GM21529 (cell line): ENCODE measurements at regions not wholly inside any gene's neighbourhood (a gene's known extent, or its start where the extent isn't known, plus 50 kb on each side); places are given as distances from the start of the nearest gene placed in this dataset.
"Not testable (repeated sequence)": the region's sequence is repeated elsewhere in the genome, so short reads cannot be mapped to it uniquely, and the experiment has no call there.

Experiments used
- ATAC-seq: cut with Tn5 transposase; IDR thresholded peaks from one replicate; pipeline ENCODE4 v1.9.1; 2021; ENCODE audit not compliant: unreplicated experiment

DNA sequence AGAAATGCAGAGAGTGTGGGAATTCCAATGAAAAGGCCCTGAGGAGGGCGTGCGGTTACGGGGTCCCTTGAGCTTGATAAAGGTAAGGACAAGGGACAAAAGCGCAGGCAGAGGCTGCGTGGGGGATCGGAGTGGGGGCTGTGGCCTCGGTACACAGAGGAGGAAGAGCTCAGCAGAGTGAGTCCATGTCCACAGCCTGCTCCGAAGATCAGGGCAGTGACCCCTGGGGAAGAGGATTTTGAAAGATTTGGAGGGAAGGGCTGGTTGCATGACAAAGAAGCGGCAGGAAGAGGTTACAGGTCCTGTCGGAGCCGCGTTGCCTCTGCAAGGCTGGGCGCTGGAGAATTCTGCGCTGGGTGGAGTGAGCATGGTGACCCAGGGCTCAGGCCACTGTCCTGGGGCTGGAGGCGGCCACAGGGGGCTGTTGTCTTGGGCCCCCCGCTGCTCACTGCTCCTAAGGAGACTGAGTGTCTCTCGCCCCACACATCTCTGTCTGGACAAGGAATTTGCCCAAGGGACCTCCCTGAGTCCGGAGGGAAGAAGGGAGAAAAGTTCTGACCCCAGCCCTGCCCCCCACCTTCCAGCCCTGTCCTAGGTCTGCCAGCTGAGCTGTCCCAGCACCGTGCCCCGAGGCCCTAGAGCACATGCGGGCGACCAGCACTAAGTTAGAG lies 69.8 kb upstream of the INSIG1 start:
- ATAC-seq, result no peak

DNA sequence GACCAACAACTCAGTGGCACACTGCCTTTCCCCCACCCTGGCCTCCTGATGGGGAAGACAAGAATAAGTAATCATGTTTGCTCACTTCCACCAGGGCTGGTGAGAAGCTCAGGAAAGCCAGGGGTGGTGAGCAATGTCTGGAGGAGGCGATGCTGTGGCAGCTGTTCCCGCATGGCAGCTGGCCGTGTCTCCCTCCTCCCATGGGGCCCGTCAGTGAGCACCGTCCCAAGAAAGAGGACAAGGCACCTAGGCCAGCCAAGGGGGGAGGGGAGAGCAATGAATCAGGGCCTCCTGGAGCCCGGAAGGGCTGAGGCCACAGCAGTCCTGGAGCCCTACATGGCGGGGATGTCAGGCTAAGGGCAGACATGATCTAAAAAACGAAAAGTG lies 69.2 kb upstream of the INSIG1 start:
- ATAC-seq, result no peak

DNA sequence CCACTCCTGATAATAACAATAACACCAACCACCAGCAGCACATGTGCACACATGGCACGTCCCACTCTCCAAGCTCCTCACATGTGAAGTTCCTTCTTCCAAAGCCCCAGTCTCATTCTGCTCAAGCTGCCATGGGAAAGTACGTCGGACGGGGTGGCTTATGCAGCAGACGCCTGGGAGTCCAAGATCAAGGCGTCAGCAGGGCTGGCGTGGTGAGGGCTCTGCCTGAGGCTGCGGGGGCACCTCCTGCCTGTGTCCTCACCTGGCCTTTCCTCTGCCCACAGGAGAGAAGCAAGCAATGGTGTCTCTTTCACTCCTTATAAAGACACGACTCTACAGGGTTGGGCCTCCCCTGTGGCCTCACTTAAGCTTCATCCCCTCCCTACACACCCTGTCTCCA lies 68.8 kb upstream of the INSIG1 start:
- no peak for ATAC-seq

DNA sequence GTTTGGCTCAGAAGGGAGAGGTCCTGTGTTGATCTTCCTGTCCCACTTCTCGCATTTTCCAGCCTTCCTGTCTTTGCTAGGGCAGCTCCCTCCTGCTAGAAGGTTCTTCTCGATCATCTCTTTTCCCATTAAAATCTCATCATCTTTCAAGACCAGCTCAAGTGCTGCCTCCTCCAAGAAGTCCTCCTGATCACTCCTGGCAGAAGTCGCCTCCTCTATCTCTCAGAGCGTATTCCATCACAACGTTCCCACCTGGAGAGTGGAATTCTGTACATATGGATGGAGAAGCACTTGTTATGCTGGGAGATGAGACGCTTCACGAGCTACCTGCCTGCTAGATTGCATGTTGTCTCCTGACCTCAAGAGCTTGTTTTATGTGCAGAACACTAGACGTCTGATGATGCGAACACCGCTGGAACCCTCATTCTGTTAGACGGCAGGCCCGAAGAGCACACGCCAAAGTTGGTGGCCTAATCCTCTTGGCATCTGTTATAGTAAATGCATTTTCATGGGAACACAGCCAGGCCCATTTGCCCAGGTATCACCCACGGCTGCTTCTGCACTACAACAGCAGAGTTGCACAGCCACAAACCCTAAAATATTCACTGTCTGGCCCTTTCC lies 68.0 kb upstream of the INSIG1 start:
- no peak for ATAC-seq

DNA sequence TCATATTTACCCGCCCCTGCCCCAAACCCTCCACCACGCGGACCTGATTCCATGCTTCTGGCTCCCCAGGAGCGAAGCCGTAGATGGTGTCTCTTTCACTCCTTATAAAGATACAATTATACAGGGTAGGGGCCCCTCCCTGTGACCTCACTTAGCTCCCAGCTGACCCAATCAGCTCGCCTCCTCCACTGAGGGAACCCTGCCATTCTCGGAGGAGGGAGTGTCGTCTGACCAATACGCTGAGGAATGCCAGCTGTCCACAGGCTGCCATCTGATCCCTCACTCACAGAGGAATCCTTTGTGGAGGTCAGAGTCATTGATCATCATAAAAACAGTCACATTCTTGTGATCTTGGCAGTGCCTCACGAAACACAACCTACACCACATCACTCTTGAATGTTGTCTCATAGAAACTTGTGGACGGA lies 67.5 kb upstream of the INSIG1 start:
- no peak for ATAC-seq

DNA sequence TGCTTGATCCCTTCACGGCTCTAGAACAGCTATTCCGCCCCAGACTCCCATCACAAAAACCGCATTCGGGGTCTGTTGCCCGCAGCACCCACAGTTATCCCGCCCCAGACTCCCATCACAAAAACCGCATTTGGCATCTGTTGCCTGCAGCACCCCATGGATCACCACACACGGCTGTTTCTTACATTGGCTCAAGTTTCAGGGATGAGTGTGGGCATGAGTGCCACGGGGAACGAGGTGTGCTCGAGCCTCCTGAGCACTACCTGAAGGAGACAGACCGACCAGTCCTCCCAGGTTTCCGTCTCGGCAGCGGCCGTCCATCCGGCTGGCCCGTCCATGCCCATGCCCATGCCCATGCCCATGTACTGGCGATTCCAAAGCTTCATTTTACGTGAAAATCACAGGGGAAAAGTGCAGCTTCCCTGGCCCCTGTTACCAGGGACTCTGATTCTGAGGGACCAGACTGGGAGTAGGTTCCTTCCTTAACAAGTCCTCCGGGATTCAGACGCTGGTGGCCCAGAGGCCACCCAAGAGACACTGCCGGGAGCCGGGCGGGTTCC lies 66.4 kb upstream of the INSIG1 start:
- no peak for ATAC-seq

DNA sequence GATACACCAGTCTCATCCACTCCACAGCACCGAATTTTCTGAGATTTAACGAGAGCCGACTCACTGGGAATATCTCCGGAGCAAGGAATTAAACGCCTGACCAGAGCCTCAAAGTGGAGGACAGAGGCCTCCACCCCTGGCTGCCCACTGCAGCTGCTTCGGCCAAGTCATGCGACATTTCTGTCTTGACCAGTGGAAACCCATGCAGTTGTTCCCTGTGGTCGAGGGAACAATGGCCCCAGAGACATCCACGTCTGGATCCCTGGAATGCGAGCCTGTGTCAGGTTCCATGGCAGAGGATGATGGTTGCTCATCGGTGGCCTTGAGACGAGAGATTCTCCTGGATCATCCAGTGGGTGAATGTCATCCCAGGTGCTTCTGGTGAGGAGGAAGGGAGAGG lies 65.7 kb upstream of the INSIG1 start:
- no peak for ATAC-seq

DNA sequence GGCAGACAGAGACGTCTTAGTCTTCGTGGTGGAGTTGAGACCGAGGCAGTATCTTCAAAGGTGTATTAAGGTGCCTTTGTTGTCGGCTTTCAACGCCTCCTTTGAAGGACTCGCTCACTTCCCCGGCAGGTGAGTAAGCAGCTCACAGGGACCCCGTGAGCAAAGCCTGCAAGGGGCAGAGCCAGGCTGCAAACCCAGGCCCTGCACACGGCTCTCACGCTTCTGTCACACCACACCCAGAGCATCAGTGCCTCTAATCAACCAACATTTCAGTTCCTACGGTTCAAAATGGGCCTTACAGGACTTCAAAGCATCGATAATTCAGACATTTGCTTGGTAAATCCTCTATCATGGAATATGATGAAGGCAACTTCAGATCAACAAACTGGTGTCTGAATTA lies 64.8 kb upstream of the INSIG1 start:
- ATAC-seq, result no peak

DNA sequence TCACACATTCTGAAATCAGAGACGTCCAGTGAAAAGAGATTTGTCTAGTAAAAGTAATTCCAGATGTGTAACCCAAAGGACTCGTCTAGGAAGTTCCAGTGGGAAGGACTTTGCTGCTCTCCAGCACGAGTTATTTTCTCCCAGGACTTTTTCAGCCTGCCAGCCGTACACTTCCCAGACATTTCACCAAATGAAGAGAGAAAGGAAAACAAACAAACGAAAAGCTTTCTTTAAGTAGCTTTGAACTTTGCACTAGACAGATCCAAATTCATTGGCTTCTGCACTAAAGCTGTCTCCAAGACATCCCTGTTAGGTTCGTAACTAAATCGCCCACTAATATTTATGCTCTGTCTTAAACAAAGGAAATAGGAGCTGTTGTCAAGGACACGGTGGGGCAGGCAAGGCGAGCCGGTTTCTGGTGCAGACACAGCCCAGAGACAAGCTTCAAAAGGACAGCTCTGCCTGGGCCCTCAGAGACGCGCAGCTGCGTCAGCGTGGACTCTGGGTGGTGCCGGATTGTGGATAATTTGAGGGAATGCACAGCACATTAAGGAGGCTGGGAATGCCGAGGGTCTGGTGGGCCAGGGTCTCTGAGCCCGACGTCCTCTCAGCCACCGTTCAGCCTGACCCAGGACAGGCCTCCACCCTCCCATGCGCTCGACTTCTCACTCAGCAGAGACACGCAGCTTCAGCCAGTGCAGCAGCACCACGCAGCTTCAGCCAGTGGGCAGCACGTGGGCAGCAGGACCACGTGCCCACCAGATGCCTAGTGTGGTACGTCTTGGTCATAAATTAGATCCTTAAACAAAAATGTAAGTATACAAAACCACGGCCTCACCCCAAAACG lies 64.1 kb upstream of the INSIG1 start:
- ATAC-seq, result no peak

DNA sequence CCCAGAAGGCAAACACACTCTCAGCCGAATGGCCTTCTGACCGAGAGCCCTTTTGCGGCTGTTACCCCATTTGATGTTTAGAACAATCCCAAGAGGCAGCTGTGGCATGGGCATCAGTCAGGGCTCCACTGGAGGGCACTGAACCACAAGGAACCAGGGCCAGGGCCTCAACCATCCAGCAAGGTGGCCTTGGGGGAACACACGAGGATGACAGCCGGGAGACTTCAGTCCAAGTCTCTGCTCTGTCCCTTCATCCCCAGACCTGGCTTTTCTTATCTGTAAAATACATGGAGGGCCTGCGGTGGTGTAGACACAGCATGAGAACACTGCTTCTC lies 63.6 kb upstream of the INSIG1 start:
- ATAC-seq, result no peak

DNA sequence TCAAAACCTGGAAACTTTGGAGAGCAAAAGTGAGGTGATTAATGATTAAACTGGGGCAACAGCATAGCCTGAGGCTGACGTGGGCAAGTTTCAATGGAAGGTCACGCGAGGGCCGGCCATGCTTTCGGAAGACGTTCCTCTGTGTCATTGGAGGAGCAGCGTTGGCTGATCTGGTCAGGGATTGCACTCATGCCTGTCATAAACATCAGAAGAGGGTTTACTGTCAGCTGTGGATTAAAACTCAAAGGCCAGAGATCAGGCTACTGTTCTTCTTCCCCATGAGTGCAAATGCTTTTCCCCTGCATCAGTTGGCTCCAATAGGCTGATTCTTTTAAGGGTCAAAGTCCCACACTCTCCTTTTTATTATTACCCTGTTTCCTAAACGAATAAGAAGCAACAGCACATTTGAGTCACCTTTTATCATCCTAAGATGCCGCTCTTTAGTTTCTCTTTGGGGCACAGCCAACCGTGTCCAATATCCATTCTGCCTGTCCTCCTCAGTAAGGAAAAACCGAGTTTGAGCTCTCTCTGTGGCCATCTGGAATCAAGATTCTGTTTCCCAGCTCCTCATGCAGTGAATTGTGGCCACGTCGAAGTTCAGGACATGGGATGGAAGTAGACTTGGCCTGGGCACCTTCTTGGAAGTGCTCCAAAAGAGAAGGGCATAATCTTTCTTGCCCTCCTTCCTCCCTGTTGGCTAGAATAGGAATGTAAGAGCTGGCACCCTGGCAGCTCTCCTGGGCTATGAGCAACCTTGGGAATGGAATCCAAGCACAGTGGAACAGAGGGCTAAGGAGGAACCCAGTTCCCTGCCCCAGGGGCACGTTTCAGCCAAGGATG lies 62.5 kb upstream of the INSIG1 start:
- no peak for ATAC-seq

DNA sequence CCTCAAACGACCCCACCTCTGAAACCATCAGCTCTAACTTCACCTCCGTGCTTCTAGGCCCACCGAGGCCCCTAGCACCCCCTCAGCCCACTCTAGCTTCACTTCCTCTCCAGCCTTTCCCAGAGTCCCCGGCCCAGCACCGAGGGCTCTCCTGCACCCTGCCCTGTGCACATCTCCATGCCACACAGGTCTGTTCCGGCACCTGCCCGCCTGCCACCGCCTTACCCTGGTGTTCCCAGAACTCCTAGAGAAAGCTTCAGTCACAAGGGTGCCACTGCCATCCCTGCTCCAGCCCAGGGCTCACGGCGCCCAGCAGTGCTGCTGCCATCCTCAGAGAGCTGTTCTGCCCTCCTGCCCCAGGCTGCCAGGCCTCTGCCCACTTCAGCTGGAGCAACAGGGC lies 61.3 kb upstream of the INSIG1 start:
- no peak for ATAC-seq

DNA sequence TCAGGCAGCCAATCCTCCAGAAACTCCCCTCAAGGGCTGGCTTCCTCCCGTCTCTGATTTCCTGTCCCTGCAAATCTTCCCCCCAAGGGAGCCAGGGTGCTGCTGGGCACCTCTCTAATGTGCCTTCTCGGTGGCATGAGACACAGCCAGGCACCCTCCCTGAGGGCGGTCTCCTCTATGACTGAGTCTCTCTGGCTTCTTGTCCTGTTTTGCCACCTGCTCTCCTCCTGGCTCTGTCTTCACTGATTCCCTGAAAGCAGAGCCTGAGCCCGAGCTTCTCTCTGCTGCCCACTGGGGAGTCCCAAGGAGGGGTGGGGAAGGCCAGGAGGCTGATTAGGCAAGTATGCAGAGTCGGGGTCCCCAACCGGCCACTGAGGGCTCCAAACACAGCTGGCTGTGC lies 60.4 kb upstream of the INSIG1 start:
- ATAC-seq, result no peak

DNA sequence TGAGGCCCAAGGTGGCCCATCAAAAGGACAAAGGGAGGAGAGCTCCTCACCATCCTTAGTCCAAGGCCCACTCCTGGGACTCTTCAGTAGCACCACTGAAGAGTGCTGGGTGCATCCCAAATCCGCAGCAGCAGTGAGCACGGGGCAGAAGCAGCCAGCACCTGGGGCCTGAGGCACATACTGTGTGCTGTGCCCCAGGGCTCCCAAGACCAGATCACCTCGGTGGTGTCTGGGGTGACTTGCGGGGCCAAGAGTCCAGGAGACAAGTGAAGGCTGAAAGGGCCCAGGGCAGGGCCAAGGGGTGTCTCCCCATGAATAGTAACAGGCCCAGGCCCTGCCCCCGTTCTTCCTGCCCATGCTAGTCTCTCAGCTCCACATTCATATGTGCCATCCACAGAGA lies 59.9 kb upstream of the INSIG1 start:
- no peak for ATAC-seq

DNA sequence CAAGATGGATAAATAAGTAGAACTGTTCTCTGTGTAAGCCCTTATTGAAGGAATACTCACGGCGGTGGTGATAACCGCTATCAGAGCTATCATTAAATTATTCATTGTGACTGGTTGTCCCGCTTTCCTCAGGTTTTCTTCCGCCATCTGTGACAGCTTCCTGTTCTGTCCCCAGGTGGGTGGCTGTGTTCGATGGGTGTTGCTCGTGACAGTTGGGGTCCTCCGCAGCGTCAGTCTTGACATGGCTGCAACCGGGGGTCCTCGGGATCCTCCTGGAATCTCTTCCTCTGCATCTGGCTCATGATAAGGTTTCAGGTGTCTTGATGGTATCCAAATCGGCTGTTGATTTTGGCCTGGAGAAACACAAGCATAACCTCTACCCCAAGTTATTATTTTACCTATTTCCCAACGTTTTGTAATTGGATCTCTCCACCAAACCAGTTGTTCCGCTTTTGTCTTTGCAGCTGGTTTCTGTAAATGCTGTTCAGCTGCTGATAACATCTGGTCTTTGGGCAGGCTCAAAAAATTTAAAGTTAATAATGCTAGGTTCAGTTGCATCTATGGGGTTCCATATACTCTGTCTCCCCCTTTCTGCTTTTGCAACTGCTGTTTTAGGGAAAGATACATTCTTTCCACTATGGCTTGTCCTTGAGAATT lies 58.1 kb upstream of the INSIG1 start:
- ATAC-seq, result not testable (repeated sequence)

DNA sequence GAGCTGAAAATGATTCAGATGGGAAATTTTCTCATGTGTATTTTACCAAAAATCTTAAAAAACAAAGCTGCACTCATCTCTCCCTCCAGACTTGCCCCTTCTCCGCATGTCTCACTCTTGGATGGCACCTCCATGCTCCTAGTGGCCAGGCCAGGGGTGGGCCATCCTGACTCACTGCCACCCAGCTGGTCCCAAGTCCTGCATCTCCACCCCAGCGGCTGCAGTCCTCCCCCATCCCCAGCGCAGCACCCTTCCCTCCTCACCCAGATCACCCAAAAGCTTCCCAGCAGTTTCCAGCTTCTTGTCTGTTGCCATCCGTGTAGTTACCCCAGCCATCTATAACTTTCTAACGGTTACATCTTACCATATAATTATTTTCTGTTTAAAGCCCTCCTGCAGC lies 53.0 kb upstream of the INSIG1 start:
- ATAC-seq, result no peak

DNA sequence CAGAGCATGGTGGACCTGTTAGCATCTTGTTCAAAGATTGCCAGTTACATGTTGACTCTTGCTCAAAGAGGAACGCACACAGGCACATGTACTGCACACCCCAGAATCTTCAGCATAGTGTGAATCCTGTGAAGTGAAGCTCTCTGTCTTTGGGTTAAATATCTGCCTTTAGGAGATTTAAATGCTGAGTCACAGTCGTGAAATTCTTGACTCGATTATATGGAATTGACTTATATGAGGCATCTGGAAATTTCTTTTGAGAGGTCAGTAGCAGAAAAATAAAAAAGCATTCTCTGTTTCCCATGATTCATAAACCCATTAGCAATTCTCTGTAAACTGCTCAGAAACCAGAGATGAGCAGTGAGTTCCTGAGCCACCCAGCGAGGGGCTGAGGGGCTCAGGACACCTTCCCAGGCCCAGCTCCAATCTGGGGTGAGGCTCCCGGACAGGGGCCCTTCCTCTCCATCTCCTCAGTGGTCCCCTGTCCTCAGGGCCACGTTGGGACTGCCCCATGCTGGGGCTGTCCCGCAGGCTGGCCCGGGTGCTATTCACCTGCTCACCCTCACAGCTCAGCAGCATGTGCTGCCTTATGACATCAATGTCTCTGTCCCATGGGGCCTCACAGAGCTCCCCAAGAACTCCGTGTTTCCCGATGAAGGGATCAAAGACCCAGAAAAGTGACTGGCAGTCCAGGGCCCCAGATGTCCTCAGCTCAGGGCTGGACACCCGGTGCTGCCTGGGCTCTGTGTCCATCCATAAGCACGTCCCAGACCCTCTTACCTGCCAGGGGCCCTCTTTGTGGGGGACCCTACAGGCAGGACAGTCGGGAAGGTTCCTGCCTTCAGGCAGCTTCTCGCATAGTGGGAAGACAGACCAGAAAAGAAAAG lies 50.0 kb upstream of the INSIG1 start:
- no peak for ATAC-seq
